Mucosa of stomach (tissue), 1 donor: ENCODE measurements at regions not wholly inside any gene's neighbourhood (a gene's known extent, or its start where the extent isn't known, plus 50 kb on each side); places are given as distances from the start of the nearest gene placed in this dataset.

ENCODE experiments used
- H3K27me3 ChIP-seq: one replicate; pipeline ENCODE4 v1.7.0; 2013; ENCODE audit warnings: mild to moderate bottlenecking, low read length; ENCODE audit not compliant: control insufficient read depth, insufficient read depth
- H3K36me3 ChIP-seq: one replicate; pipeline ENCODE4 v1.7.0; 2013; ENCODE audit warnings: low read length; ENCODE audit not compliant: control insufficient read depth, insufficient read depth
- H3K4me1 ChIP-seq: one replicate; pipeline ENCODE4 v1.7.0; 2013; ENCODE audit warnings: mild to moderate bottlenecking, low read length; ENCODE audit not compliant: control insufficient read depth, insufficient read depth
- H3K4me3 ChIP-seq: one replicate; pipeline ENCODE4 v1.7.0; 2013; ENCODE audit warnings: low read length
- H3K9ac ChIP-seq: one replicate; pipeline ENCODE4 v1.7.0; 2013; ENCODE audit warnings: mild to moderate bottlenecking, low read length, moderate library complexity
- H3K9me3 ChIP-seq: one replicate; pipeline ENCODE4 v1.7.0; 2013; ENCODE audit warnings: mild to moderate bottlenecking, low read length, moderate library complexity; ENCODE audit not compliant: control insufficient read depth
- donor health status: Pancreatic carcinoma.

DNA sequence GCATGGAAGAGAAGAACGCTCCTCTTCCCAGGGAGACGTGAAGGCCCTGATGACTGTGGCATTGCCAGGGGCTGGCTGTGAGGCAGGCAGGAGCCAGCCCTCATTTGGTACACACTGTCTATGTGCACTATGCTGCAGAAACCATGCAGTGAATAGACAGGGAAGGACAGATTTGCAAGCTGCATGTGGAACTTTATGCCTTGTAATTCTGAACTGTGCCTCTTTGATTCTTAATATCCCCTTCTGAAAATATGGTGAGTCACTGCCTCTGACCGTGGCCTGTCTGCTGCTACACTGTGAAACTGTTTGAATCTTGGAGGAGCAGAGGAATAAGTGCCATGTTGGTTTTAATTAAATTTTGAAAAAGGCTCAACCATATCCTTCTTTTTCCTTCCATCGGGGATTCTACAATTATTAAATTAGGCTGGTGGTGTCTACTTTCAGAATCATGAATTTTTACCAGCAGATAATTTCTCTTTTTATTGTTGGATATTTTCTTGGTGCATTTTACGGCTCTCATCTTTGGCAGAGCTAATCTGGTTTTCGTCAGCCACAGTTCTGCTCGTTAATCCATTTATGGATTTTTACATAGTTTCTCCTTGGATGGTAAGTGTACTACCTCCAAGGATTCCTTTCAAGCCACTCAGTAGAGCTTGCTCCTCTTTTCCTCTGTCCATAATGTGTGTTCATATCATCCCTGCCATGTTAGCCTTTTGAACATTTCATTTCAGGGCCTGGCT lies 301.0 kb upstream of the SLC35B3 start:
- Histone ChIP-seq H3K9ac (no peak overlapping the region), H3K9me3 (no peaks in the 10 kb centered on the region), H3K4me3 (no peak overlapping the region), H3K4me1 (no peaks in the 10 kb centered on the region), H3K36me3 (no peaks in the 10 kb centered on the region), H3K27me3 (no peaks in the 10 kb centered on the region)

DNA sequence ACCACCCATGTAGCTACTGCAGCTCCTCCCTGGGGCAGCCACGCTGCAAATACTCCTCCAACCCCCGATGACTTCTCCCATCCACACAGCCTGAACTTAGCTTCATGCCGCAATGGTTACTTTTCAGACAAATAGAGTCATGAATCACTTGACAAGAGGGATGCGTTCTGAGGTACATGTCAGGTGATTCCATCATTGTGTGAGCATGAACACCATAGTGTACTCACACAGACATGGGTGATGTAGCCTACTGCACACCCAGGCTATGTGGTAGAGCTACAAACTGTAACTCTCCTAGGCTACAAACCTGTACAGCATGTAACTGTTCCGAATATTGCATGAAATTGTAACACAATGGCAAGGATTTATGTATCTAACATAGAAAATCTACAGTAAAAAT lies 298.5 kb upstream of the SLC35B3 start:
- Histone ChIP-seq H3K4me3 (no peak overlapping the region), H3K9ac (no peak overlapping the region), H3K4me1 (no peaks in the 10 kb centered on the region), H3K9me3 (no peaks in the 10 kb centered on the region), H3K27me3 (no peaks in the 10 kb centered on the region), H3K36me3 (no peaks in the 10 kb centered on the region)

- no peak overlapping the region for H3K4me3 ChIP-seq
- no peaks in the 10 kb centered on the region for H3K9me3 ChIP-seq
- H3K4me1 ChIP-seq: no peaks in the 10 kb centered on the region
- H3K36me3 ChIP-seq: no peaks in the 10 kb centered on the region
- H3K9ac ChIP-seq: no peak overlapping the region
- H3K27me3 ChIP-seq: no peaks in the 10 kb centered on the region
Measured at GRCh38 chr6:8731874-8732273, 296.5 kb upstream of the SLC35B3 start.

DNA sequence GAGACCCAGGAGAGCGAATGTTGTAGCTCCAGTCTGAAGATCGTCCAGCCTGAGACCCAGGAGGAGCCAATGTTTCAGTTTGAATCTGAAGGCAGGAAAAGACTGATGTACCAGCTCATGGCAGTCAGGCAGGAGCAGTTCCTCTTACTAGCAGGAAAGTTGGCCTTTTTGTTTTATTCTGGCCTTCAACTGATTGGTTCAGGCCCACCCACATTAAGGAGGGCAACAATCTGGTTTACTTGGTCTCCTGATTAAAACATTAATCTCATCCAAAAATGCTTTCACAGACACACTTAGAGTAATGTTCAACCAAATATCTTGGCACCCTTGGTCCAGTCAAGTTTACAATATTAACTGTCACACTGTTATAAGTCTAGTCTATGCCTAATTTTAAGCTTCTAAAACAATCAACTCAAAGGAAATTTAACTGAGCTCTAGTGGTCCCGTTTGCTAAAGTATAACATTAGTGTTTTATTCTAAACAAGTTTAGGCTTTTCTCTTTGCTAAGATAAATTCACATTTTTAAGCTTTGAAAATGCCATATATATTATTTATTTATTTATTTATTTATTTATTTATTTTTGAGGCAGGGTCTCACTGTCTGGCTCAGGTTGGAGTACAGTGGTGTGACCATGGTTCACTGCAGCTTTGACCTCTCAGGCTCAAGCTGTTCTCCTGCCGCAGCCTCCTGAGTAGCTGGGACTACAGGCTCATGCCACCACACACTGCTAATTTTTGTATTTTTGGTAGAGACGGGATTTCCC lies 275.5 kb upstream of the SLC35B3 start:
- no peaks in the 10 kb centered on the region for H3K9me3 ChIP-seq
- no peaks in the 10 kb centered on the region for H3K36me3 ChIP-seq
- no peak overlapping the region for H3K4me3 ChIP-seq
- H3K4me1 ChIP-seq: no peaks in the 10 kb centered on the region
- no peaks in the 10 kb centered on the region for H3K27me3 ChIP-seq
- H3K9ac ChIP-seq: no peak overlapping the region

- Histone ChIP-seq H3K4me1 (no peaks in the 10 kb centered on the region), H3K27me3 (no peaks in the 10 kb centered on the region), H3K9ac (no peak overlapping the region), H3K9me3 (no peaks in the 10 kb centered on the region), H3K4me3 (no peak overlapping the region), H3K36me3 (no peaks in the 10 kb centered on the region)
Measured at GRCh38 chr6:8707956-8708772, 272.8 kb upstream of the SLC35B3 start.

GRCh38 chr6:8707369-8707768 lies 272.0 kb upstream of the SLC35B3 start:
- no peak overlapping the region for H3K4me3 ChIP-seq
- no peak overlapping the region for H3K9ac ChIP-seq
- no peaks in the 10 kb centered on the region for H3K27me3 ChIP-seq
- no peaks in the 10 kb centered on the region for H3K4me1 ChIP-seq
- H3K36me3 ChIP-seq: no peaks in the 10 kb centered on the region
- H3K9me3 ChIP-seq: no peaks in the 10 kb centered on the region

DNA sequence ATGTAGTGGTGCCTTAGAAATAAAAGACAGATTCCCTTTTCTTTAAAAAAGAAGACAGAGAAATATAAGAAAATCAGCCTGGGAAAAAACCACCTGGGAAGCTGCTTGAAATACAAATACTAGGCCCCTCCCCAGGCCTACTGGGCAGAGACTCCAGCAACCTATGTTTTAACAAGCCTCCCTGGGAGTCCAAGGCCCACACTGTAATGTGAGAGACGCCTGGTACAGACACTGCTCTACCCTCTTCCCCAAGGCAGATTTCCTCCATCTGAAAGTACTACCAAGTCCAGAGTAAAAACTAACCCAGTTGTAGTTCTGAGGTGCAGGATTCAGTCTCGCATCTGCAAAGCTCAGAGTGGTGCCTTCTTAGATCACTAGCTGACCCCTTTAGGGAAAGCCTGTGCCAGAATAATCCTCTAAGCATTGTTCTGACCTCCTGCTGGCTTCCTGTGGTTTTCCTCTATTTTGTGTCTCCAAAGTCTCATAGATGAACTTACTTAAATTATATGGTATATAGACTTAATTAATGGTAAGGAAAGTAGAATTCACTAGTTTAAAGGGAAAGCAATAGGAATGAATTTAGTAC lies 270.2 kb upstream of the SLC35B3 start:
- Histone ChIP-seq H3K4me3 (no peak overlapping the region), H3K27me3 (no peaks in the 10 kb centered on the region), H3K36me3 (no peaks in the 10 kb centered on the region), H3K9me3 (no peaks in the 10 kb centered on the region), H3K4me1 (no peaks in the 10 kb centered on the region), H3K9ac (no peak overlapping the region)

DNA sequence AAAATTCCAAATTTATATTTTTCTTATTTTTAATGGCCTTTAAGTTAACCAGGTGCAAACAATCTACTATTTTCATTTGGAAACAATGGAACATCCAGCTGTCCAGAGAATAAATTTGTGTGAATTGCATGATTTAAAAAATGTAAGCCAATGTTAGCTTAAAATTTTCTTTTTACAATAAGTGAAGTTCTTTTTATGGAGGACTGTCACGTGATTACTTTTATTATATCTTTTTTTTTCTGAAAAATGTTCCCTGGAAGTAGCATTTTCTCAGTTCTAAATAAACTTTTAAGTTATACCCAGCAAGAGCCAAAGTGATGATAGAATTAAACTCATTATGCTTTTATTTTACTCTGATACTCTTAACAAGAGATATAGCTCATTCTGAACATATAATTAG lies 267.7 kb upstream of the SLC35B3 start:
- Histone ChIP-seq H3K9me3 (no peaks in the 10 kb centered on the region), H3K36me3 (no peaks in the 10 kb centered on the region), H3K4me3 (no peak overlapping the region), H3K27me3 (no peaks in the 10 kb centered on the region), H3K4me1 (no peaks in the 10 kb centered on the region), H3K9ac (no peak overlapping the region)

DNA sequence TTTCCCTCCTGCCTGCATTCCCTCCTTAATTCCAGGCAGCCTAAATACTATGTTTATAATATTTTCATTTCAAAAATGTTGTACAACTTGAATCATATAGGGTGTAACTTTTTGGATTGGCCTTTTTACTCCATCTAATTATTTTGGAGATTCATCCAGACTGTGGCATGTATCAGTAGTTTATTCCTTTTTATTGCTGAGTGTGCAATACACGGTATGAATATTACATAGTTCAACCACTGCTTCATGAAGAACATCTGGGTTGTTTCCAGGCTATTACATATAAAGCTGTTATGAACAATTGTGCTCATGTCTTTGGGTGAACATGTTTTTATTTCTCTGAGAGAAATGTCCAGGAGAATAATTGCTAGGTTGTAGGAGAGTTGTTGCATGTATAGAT lies 253.5 kb upstream of the SLC35B3 start:
- Histone ChIP-seq H3K9ac (no peak overlapping the region), H3K27me3 (no peaks in the 10 kb centered on the region), H3K9me3 (no peaks in the 10 kb centered on the region), H3K4me1 (no peaks in the 10 kb centered on the region), H3K4me3 (no peak overlapping the region), H3K36me3 (no peaks in the 10 kb centered on the region)

- Histone ChIP-seq H3K9ac (no peak overlapping the region), H3K27me3 (no peaks in the 10 kb centered on the region), H3K36me3 (no peaks in the 10 kb centered on the region), H3K4me3 (no peak overlapping the region), H3K9me3 (no peaks in the 10 kb centered on the region), H3K4me1 (no peaks in the 10 kb centered on the region)
Measured at GRCh38 chr6:8686077-8686476, 250.7 kb upstream of the SLC35B3 start.

DNA sequence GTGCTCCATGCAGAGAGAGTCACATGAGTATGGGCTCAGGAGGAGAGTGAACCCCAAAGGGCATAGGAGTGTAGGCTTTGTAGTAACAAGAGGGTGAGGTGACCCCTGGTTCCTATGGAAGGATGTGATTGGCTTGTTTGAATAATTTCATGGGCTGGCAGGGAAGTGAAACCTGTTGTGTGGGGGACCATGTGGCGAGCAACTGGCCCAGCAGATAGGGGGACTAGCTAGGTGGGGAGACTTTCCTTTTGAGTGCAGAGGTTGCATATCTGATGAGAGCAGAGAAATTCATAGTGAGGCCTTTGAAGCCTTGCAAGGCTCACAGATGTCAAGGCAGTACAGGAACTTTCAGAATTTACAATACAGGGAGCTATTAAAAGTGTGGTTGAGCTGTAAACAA lies 247.9 kb upstream of the SLC35B3 start:
- Histone ChIP-seq H3K36me3 (no peaks in the 10 kb centered on the region), H3K27me3 (no peaks in the 10 kb centered on the region), H3K9ac (no peak overlapping the region), H3K4me1 (no peaks in the 10 kb centered on the region), H3K9me3 (no peaks in the 10 kb centered on the region), H3K4me3 (no peak overlapping the region)

GRCh38 chr6:8679823-8680222 lies 244.5 kb upstream of the SLC35B3 start:
- Histone ChIP-seq H3K36me3 (no peaks in the 10 kb centered on the region), H3K9me3 (no peaks in the 10 kb centered on the region), H3K4me1 (no peaks in the 10 kb centered on the region), H3K27me3 (no peaks in the 10 kb centered on the region), H3K9ac (no peak overlapping the region), H3K4me3 (no peak overlapping the region)
